ENCODE measurements at regions not wholly inside any gene's neighbourhood (a gene's known extent, or its start where the extent isn't known, plus 50 kb on each side); places are given as distances from the start of the nearest gene placed in this dataset.
"Not testable (repeated sequence)": the region's sequence is repeated elsewhere in the genome, so short reads cannot be mapped to it uniquely, and the experiment has no call there.

DNA sequence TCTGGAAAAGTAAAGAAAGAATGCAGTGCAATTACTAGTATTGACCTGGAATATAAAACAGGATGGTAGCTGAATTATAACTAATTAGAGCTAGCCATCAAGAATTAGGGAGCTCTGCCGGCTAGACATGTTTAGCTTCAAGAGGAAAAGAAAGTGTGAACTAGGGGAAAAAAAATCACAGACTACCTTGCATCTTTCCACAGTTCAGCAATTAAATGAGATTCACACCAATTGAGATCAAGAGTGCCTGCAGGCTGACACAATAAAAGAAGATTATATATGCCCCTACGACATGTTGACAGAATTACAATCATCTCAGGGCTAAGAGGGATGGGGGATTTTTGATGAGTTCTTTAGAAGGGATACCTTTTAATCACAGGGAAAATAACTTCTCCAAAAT is 303.3 kb upstream of the CELF2 start:
- no peak for DNase-seq (ENCODE audit: low spot score)

DNA sequence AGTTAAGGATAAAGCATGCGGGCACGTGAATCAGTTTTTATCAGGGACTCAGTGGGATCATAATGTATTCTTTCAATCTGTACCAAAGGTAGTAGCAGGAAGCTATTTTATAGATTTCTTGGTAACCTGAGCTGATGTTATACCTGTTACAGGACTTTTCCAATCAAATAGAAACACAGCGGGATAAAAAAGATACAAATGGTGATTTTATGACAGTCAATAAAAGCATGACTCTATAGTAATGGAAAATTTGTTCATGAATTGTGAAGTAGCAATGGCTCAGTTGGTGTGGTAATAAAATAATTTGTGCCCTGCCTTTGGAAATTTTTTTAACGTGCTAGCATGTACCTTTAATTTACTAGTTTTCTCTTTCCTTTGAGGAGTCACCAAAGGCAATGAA is 300.7 kb upstream of the CELF2 start:
- DNase-seq (ENCODE audit: low spot score), result no peak

DNA sequence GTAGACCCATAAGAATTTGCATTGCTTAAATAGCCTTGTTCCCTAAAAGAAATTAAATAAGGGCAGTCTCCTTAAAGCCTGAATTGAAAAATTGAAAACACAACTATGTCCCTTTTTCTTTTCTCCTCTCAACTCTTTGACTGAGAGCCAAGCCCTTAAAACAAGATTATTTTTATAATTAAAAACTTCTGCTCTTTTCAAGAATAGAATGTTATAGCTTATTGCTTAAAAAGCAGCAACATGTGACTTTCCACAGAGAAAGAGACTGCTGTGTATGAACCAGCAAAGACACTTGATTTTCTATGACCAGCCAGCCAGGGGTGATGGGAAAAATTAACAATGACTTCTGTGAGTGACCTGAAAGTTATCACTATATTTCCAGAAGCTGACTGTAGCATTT is 295.2 kb upstream of the CELF2 start:
- no peak for DNase-seq (ENCODE audit: low spot score)

DNA sequence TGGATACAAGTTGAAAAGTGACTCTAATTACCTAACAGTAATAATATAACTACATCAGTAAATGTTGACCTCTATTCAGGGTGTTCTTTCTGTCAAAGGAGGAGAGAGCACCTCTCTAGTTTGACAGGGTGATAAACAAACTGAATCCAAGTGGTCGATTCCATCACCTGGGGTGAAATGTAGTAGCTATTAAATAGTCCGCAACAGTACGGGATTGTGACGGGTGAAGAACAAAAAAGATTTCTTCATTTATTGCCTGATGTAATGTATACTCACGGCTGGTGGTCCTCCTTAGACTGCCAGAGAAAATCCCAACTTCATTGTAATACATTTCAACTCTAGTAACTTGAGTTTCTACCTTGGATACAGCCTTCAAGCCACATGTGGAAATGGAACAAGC is 292.5 kb upstream of the CELF2 start:
- no peak for DNase-seq (ENCODE audit: low spot score)

DNA sequence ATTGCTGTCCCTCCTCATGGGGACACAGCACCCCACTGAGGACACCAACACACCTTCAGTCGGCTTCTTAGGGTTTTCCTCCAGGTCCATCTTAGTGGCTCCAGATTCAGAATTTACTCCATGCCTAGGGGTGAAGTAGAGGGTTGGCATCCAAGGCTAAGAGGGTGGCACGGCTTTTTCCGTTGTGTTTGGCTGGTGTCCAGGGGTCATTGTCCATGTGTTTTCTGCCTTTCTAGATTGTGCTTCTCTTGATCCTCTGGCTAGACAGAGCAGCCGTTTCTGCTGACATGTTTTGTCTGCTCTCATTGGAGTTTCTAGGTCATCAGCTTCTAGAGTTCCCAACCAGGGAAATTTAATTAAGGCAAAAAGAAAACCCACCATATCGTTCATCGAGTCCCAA is 291.6 kb upstream of the CELF2 start:
- no peak for DNase-seq (ENCODE audit: low spot score)

DNA sequence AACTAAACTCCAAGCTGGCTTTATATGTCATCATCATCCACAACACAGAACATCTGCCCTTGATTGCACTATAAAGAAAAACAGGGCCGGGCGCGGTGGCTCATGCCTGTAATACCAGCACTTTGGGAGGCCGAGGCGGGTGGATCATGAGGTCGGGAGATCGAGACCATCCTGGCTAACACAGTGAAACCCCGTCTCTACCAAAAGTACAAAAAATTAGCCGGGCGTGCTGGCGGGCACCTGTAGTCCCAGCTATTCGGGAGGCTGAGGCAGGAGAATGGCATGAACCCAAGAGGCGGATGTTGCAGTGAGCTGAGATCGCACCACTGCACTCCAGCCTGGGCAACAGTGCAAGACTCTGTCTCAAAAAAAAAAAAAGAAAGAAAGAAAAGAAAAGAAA is 290.3 kb upstream of the CELF2 start:
- not testable (repeated sequence) for DNase-seq (ENCODE audit: low spot score)

DNA sequence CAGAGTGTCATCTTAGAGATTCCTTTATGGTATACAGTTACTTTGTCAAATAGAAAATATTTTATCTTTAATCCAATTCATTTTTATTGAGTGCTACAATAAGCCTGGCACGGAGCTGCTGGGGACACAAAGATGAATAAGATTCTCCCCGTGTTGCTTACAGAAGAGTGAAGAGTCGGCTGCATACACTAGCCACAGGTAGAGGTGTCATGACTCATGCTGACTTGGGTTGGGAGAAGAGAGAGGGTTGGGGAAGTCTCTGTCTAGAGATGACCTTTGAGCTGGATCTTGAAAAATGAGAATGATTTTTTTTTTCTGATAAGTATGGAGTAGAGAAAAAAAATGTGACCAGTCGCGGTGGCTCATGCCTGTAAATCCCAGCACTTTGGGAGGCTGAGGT is 289.9 kb upstream of the CELF2 start:
- no peak for DNase-seq (ENCODE audit: low spot score)

DNA sequence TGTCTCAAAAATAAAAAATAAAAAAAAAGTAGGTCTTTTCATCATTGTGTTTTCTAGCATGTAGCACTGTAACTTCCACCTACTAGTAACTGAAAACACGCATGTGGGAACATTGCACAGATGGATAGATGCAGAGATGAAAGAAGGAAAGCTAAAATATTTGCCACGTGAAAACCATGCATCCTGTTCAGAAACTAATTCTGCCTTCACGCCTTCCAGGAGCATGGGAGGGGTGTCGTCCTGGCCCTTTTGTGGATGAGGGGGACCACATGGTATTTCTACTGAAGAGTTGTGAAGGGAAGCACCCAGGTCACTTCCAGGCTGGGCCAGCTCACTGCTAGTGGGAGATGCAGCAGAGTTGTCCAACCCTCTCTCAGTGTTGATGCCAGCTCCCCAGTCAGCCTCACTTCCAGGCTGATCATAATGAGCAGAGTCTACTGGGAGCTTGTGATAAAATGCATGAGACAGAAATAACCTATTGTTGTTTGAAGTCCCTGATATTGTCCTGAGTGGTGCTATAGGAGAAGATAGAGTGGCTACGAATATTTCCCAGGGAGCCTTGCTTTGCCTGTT is 287.1 kb upstream of the CELF2 start:
- DNase-seq (ENCODE audit: low spot score), result no peak

DNA sequence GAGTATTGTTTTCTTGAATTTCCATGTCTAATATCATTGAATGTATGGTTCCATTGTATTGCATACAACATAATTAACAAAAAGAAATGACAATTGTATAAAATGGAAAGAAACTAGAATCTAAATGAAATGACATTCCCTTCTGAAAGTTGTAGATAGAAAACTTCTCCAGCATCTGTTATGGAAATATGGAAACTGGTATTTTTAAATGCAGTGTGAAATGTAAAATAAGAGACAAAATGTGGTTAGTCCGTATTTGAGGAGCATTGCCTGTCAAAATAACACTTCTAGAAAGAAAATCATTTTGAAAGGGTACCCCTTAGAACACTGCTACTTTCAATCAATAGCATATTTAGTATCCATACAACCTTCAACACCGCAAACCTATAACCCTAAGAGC is 286.3 kb upstream of the CELF2 start:
- no peak for DNase-seq (ENCODE audit: low spot score)

DNA sequence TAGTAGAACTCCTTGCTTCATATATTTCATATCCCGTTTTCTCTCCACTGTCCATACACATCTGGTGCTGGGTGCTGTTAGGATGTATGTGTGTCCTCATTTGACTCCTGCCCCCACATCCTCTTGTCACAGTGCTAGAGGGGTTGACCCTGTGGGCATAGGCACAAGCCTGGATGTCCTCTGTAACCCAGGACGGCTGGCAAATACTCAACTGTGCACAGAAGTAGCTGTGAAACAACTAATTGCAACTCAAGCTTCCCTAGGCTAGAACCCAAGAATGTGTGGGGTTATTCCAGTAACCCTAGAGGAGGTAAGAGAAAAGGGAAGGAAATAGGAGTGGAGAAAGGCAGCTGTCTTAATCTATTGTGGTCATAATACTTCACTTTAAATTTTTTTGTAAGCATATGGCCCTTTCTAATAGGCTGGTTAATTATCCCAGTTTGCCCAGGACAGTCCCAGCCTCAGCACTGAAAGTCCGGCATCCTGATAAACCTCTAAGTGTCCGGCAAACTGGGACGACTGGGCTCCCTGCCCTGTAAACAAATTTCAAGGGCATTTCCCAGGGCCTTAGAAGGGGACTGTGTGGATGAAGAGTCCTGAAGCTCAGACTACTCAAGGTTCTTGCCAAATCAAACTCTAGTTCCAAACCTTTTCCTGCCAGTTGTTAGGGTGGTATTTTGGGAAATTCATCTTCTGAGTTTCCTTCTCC is 283.2 kb upstream of the CELF2 start:
- DNase-seq (ENCODE audit: low spot score), result no peak

DNA sequence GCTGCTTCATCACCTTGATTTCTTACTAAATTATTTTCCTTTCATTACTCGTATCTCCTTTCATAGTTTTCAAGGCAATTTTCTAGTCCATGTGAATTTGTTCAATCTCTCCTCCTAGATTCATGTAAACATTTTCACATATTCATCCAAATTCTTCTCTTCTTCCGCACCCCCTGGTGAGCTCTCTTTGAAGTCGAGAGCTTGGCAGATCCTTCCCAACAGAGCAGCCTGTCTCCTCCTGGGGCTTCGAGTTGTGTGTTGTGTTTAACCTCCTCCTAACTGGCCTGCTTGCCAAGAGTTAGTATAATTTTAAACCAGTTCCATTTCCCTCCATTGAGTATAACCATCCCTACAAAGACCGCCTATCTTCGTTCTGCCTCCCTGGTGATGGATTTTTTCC is 272.4 kb upstream of the CELF2 start:
- DNase-seq (ENCODE audit: low spot score), result no peak

DNA sequence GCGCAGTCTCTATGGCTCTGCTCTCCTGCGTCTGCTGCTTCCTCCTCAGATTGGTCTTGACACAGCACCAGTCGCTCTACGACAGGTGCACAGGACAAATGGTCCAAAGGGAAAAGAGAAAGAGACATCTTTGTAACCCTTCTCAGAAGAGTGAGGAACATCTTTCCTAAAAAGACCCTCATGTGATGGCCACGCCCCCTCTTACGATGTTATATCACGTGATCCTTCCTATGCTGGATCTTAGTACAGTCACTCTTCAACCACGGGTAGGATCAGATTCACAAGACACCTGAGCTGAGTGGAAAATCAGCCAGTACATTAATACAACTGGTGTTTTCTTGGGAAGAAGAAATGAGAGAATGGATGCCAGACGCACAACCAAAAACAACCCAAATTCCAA is 262.2 kb upstream of the CELF2 start:
- DNase-seq (ENCODE audit: low spot score), result no peak

DNA sequence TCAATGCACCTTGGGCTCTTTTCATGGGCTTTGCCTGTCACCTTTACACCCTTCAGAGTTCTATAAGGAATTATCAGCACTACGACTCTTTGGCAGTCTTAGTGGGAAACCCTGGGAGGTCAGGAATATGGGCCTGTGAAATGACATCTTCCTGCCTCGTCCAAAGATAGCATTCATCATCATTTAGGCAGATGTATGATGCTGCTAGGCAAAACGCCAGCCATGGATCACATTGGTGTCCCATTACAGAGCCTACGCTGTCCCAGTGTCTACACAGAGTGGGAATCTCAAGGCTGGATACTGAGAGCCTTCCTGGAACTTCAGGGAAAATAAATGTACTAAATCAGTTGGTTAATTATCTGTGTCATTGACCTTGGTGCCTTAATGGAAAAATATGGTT is 259.4 kb upstream of the CELF2 start:
- no peak for DNase-seq (ENCODE audit: low spot score)

DNA sequence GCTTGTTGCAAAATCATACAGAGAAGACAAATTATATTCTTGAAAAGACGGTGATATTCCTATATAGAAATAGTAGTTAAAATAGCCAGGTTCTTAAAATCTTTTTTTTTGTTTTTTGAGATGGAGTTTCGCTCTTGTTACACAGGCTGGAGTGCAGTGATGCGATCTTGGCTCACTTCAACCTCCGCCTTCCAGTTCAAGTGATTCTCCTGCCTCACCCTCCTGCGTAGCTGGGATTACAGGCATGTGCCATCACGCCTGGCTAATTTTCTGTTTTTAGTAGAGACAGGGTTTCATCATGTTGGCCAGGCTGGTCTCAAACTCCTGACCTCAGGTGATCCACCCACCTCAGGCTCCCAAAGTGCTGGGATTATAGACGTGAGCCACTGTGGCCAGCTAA is 257.9 kb upstream of the CELF2 start:
- DNase-seq (ENCODE audit: low spot score), result not testable (repeated sequence)

DNA sequence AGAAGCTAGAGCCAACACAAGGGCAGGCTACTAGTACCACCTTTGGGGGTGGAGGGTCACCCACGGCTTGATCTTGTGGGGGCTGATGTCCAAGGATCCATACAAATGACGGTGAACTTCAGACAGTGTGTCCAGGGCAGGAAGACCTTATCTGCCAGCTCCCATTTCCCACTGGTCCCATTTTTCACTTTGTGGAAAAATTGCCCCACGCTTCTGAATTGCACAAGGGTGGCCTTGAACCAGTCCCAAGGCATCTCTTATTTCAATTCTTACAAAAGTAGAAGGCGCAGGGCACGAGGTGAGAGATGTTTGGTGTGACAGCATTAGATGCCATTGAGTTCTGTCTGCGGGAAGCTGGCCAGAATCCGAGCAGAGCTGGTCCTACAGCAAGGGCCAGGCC is 252.7 kb upstream of the CELF2 start:
- DNase-seq (ENCODE audit: low spot score), result no peak

DNA sequence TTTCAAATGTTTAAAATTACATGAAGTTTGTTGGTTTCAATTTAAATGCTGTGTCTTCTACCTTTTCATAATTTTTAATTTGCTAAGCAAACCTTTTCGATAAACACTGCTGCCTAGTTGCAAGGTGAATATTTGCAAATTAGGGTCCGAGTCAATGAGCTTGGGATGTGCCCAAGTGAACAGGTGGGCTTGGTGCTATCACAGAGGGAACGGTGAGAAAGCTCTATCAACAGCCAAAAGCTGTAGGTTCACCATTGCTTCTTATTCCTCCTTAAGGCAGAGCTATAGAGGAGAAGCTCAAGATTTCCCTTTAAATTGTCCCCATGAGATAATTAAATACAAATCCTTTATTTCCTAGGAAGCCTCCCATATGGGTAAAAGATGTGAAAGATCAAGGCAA is 245.3 kb upstream of the CELF2 start:
- no peak for DNase-seq (ENCODE audit: low spot score)

DNA sequence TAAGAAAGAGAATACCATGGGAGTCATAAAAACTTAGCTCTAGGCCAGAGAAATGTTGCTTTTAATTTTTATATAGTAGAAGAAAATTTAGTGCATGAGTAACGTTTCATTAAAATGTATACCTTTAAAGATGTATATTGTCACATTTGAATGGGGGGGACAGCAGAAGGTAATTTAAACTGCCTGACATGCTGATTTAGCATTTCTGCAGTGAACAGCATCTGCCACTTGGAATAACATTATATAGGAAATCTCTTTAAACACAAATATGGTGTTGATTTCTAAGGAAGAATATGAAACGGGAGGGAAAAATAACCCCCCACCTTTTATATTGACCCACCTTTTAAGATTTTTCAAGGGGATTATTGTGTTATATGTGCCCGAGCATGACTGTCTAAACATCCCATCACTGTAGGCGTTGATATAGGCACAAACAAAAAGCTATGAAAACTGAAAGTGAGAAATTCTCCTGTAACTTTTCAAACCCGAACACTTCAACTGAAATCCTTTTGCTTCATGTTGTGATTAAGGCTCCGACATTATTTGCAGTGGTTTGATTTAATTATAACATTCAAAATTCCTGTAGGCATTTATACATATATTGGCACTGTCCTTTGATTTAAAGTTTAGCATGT is 244.7 kb upstream of the CELF2 start:
- DNase-seq (ENCODE audit: low spot score), result no peak

DNA sequence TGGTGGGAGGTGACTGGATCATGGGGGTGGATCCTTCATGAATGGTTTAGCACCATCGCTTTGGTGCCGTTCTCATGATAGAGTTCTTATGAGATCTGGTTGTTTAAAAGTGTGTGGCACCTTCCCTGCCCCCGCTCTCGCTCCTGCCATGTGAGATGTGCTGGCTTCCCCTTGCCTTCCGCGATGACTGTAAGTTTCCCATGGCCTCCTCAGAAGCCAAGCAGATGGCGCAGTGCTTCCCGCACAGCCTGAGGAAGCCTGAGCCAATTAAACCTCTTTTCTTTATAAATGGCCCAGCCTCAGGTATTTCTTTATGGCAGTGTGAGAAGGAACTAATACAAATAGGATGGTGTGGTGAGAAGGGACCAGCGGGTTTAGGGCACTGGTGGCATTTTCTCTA is 243.3 kb upstream of the CELF2 start:
- no peak for DNase-seq (ENCODE audit: low spot score)

DNA sequence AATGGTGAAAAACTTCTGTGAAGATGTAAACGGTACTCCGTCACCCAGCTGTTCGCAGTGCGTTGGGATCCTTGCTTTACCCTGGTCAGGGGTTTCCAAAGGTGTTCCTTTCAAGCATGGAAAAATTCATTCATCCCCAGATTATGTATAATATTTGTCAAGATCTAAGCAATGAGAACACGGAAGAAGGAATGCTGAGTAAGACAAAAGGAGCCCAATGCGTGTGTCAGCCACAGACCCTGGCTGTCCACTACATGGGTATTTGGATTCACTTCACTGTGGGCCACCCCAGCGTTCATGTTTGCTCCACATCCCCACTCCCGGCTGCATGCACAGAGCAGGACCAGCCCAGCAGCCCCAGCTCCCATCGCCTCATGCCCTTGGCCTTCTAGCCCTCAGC is 241.3 kb upstream of the CELF2 start:
- no peak for DNase-seq (ENCODE audit: low spot score)

DNA sequence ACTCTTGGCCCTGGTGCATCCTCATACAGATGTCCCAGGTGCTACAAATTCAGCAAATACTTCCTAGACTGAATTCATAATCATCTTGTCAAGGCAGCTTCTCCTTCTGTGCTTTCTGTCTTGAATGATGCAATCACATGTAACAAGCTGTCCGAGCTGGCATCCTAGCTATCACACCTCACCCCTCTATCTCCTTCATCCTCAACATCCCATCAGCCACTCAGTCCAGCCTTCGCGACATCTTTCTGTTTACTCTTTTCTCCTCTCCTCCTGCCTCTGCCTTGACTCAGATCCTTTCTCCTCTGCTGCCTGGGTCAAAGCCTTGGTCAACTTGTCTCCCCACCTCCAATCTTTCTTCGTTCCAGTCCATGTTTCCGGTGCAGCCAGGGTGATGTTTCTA is 240.4 kb upstream of the CELF2 start:
- no peak for DNase-seq (ENCODE audit: low spot score)

DNA sequence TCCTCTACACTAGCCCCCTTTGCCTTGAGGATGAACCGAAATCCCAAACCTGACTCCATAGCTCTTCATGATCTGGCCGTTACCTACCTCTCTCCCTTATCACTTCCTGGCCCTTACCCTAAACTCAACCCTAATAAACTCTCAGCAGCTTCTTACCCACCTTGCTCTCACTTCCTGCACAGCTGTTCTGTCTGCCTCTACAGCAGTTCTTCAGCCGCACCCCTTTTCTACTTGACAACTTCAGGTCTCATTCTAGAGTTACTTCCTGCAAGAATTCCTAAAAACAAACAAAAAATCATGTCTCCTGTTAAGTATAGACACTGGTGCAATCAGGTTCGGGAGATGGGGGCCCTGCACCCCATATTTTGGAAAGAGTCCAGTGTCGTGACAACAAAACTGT is 239.9 kb upstream of the CELF2 start:
- DNase-seq (ENCODE audit: low spot score), result no peak

DNA sequence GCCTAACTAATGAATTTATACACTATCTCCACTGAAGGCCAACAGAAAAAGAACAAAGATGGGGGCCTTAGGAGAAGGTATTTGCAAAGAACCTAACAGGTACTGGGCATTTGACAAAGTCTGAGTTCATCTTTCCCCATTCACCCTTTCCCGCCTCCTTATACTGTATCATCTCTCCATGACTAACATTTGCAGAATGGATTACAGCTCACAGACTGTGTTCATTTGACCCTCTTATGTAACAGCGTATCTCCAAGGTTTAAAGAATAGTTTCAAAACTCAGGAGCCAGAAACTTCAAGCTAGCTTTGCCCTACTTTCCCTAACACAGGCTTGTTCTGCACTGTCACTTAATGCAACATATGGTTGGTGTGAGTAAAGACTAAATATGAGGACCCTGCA is 238.7 kb upstream of the CELF2 start:
- DNase-seq (ENCODE audit: low spot score), result no peak

DNA sequence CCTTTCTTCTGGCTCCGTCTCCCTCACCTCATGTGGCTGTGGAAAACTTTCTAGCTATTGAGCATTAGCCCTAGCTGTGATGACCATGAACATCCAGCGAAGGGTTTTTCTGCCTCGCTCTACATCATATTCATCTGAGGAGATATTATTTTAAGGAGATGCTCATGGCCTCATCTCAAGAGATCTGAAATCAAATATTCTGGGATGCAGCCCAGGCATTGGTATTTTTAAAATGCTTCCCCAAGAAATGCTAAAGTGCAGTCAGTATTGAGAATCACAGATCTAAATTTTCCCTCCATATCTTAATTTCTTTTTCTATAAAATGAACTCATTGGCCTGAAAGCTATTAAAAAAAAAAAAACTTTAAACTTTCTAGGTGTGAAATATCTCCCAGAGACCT is 238.2 kb upstream of the CELF2 start:
- no peak for DNase-seq (ENCODE audit: low spot score)

DNA sequence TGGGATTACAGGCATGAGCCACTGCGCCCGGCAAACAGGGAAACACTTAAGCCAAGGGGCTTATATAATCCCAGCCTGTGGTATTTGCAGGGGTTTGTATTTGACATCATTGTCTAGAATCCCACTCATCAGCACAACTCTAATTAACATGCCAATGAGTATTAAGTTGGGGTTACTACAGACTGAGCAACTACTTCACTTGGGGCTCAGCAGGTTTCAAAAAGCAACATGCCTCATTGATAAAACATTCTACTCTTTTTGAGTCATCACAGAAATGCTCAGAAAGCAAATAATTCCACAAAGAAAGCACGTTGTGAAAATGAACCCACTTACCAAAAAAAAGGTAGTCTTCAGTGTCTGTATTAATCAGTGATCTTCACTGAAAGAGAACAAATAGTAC is 236.9 kb upstream of the CELF2 start:
- DNase-seq (ENCODE audit: low spot score), result no peak
